Glutamatergic neuron (in vitro differentiated cells): ENCODE measurements at regions not wholly inside any gene's neighbourhood (a gene's known extent, or its start where the extent isn't known, plus 50 kb on each side); places are given as distances from the start of the nearest gene placed in this dataset.
A peak's percentile ranks its signal among the peaks of the same experiment; 100 is the strongest.

Experiments used
- DNase-seq: peaks from one replicate; pipeline ENCODE4 v3.0.0; 2022
- H3K27ac Mint-ChIP-seq: one replicate; pipeline ENCODE4 v1.8.0; 2020; ENCODE audit warnings: mild to moderate bottlenecking, mixed read lengths, inconsistent platforms; ENCODE audit not compliant: unreplicated experiment
- H3K27me3 Mint-ChIP-seq: one replicate; pipeline ENCODE4 v1.8.0; 2020; ENCODE audit warnings: mild to moderate bottlenecking, moderate library complexity, mixed read lengths, inconsistent platforms; ENCODE audit not compliant: unreplicated experiment
- H3K36me3 Mint-ChIP-seq: one replicate; pipeline ENCODE4 v1.8.0; 2020; ENCODE audit warnings: mild to moderate bottlenecking, mixed read lengths, inconsistent platforms; ENCODE audit not compliant: unreplicated experiment
- H3K4me1 Mint-ChIP-seq: one replicate; pipeline ENCODE4 v1.8.0; 2020; ENCODE audit warnings: mild to moderate bottlenecking, low read depth, mixed read lengths, inconsistent platforms; ENCODE audit not compliant: unreplicated experiment
- H3K4me3 Mint-ChIP-seq: one replicate; pipeline ENCODE4 v1.8.0; 2020; ENCODE audit warnings: mild to moderate bottlenecking, mixed read lengths, inconsistent platforms; ENCODE audit not compliant: unreplicated experiment
- H3K9me3 Mint-ChIP-seq: one replicate; pipeline ENCODE4 v1.8.0; 2020; ENCODE audit warnings: mild to moderate bottlenecking, moderate library complexity, mixed read lengths, inconsistent platforms; ENCODE audit not compliant: unreplicated experiment
- TF ChIP-seq, protein P1 (sequence below): fragments of 200-600 bp; sonication (generic); IDR thresholded peaks from one replicate; pipeline ENCODE4 v1.5.0; 2021; ENCODE audit not compliant: partially characterized antibody, unreplicated experiment

DNA sequence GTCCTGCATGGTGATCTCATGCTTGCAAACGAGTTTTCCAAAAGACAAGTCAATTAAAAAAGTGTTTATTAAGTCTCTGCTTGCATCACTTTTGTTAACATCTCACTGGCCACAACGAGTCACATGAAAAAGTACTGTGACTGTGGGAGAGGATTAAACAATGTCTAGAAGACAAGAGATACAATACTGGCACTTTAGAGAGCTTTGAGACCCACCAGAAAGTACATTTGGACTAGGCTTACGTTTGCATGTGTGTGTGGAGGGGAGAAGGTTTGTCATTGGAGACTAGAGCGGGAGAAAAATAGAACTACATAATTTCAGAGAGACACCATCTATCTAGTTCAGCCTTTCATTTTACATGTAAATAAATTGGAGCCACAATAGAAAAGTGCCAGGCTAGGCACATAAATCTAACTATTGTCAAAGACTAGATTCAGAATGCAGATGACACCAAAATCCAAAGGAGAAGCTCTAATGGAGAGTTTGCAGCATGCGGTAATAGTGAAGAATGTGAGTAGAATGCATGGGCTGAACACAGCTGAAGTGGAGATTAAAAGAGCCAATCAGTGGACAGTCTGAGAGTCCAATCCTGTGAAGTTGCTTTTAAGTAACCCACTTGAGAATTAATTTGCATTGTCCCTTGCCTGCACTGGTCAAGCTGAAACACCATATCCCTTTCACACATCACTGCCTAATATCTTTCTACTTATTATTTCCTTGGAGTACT lies 977.4 kb upstream of the FAT3 start:
- TF ChIP-seq, protein P1, sequence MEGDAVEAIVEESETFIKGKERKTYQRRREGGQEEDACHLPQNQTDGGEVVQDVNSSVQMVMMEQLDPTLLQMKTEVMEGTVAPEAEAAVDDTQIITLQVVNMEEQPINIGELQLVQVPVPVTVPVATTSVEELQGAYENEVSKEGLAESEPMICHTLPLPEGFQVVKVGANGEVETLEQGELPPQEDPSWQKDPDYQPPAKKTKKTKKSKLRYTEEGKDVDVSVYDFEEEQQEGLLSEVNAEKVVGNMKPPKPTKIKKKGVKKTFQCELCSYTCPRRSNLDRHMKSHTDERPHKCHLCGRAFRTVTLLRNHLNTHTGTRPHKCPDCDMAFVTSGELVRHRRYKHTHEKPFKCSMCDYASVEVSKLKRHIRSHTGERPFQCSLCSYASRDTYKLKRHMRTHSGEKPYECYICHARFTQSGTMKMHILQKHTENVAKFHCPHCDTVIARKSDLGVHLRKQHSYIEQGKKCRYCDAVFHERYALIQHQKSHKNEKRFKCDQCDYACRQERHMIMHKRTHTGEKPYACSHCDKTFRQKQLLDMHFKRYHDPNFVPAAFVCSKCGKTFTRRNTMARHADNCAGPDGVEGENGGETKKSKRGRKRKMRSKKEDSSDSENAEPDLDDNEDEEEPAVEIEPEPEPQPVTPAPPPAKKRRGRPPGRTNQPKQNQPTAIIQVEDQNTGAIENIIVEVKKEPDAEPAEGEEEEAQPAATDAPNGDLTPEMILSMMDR = no peak
- DNase-seq = no peak
- Mint-ChIP-seq H3K36me3 (peaks cover 4% of the 10 kb centered on the region), H3K4me3 (no peak overlapping the region), H3K27ac (peak overlapping the region; percentile 35), H3K4me1 (peaks cover 19% of the 10 kb centered on the region), H3K27me3 (peaks cover 2% of the 10 kb centered on the region), H3K9me3 (no peaks in the 10 kb centered on the region)

DNA sequence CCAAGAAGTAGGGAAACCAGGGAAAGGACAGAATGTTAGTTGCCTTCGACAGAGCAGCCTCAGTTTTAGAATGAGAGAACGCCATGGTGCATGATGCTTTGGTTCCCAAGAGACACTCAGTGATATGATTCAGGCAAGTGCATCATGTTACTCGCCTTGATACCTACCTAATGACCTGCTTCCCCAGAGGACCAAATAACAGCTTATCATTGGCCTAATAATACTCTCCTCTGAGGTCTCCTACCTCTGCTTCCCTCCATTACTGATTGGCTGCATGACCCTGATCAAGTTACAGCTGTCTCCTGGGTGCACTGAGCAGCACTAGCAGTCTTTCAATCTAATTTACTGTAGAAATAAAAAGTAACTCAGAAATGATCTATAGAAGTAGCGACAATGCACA lies 979.7 kb upstream of the FAT3 start:
- H3K36me3 Mint-ChIP-seq = no peaks in the 10 kb centered on the region

DNA sequence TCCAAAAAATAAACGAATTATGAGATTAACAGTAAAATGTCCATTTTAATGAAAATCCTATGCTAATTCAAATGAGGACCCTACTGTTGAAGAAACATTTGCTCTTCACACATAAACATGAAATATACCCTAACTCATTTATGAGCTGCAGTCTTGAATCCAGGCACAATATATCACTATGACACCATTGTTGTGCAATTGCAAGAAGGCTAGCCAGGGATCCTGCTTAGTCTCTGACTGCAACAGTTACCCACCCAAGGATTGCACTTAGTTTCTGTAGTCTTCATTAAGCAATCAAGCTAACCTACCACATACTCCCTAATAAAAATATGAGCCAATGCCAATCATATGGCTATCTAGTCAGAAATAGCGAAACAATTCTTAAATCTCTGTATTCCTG lies 981.0 kb upstream of the FAT3 start:
- no peak for DNase-seq
- Mint-ChIP-seq H3K4me1 (peaks cover 19% of the 10 kb centered on the region), H3K27ac (no peak overlapping the region), H3K27me3 (no peaks in the 10 kb centered on the region), H3K4me3 (no peak overlapping the region), H3K9me3 (no peaks in the 10 kb centered on the region), H3K36me3 (no peaks in the 10 kb centered on the region)
- TF ChIP-seq, protein P1 = no peak

More for the DNA sequence above, 979.7 kb upstream of the FAT3 start:
- Mint-ChIP-seq H3K27me3 (no peaks in the 10 kb centered on the region), H3K4me3 (no peak overlapping the region), H3K9me3 (no peaks in the 10 kb centered on the region), H3K27ac (peak overlapping the region; percentile 26), H3K4me1 (peaks cover 19% of the 10 kb centered on the region)
- peak; percentile 19 for DNase-seq
- TF ChIP-seq, protein P1 = no peak

DNA sequence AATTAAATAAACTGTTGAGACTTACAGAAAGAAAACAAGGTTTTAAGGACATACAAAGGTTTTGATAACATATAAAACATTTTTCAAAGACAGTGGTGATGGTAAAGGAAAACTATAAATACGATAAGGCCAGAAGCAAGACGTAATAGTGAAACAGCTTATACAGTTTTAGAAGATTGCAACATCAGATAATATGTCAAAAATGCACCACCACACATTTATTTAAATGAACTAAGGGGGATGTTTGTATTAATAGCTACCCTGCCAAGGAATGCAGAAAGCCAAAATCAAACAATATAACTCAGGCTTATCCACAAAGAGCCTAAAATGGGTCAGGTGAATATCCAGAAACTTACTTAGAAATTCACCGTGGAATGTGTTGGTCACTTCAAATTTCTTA lies 981.6 kb upstream of the FAT3 start:
- no peak for DNase-seq
- H3K27me3 Mint-ChIP-seq = no peaks in the 10 kb centered on the region

DNA sequence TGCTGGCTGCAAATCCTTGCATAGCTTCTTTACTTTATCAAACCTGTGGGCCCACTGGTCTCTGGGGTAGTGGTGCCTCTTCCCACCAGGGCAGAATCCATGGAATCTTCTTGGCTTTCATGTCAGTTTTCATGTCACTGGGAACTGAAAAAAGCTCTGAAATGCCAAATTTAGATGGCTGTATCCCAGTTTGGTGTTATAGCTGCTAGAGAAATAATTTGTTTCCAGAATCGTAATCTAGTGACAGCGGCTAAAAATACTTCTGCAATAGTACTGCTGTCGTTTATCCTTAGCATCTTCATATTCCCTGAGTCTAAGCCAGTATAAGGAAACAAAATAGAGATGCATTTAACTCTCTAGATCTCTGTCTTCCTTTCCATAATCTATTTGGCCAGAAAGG lies 983.4 kb upstream of the FAT3 start:
- Mint-ChIP-seq H3K4me3 (no peak overlapping the region), H3K27me3 (no peaks in the 10 kb centered on the region), H3K36me3 (no peaks in the 10 kb centered on the region), H3K27ac (no peak overlapping the region), H3K4me1 (peaks cover 11% of the 10 kb centered on the region), H3K9me3 (no peaks in the 10 kb centered on the region)
- DNase-seq = no peak
- TF ChIP-seq, protein P1 = no peak

More for the DNA sequence above, 981.6 kb upstream of the FAT3 start:
- no peak overlapping the region for H3K27ac Mint-ChIP-seq
- peaks cover 19% of the 10 kb centered on the region for H3K4me1 Mint-ChIP-seq
- no peaks in the 10 kb centered on the region for H3K36me3 Mint-ChIP-seq
- H3K9me3 Mint-ChIP-seq = no peaks in the 10 kb centered on the region
- H3K4me3 Mint-ChIP-seq = no peak overlapping the region
- TF ChIP-seq, protein P1 = no peak
